PC-3 (cell line): ENCODE measurements at regions not wholly inside any gene's neighbourhood (a gene's known extent, or its start where the extent isn't known, plus 50 kb on each side); places are given as distances from the start of the nearest gene placed in this dataset.

Experiments used
- ATAC-seq: fragments of 200-7000 bp; cut with Tn5 transposase; 2 replicates; pipeline ENCODE4 v1.9.1; 2020; ENCODE audit warnings: mild to moderate bottlenecking, moderate library complexity
- BruUV-seq: library from RNA; stranded (reverse); fragments of 400-500 nt; replicated peaks from 2 replicates; lab custom pipeline; 2021; lab: Mats Ljungman, UMichigan
- CTCF ChIA-PET: fragments of 300-600 bp; sonication (Branson Sonifier 250); formaldehyde crosslinking; loops from one replicate; lab custom pipeline; 2022; ENCODE audit warnings: antibody characterized with exemption; lab: Charles Lee
- POLR2A ChIA-PET: fragments of 300-600 bp; sonication (Branson Sonifier 250); formaldehyde crosslinking; loops from one replicate; lab custom pipeline; 2022; ENCODE audit warnings: antibody characterized with exemption; ENCODE audit not compliant: unreplicated experiment; lab: Charles Lee
- DNase-seq: peaks from one replicate; pipeline ENCODE4 v3.0.0-alpha.2; 2015
- H2AFZ ChIP-seq: fragments of 300-600 bp; sonication (generic); 2 replicates; pipeline ENCODE4 v1.6.0; 2016; ENCODE audit warnings: antibody characterized with exemption, low read length
- H3F3A ChIP-seq: fragments of 300-600 bp; sonication (generic); one replicate; pipeline ENCODE4 v1.6.0; 2017; ENCODE audit warnings: antibody characterized with exemption, low read length, control low read depth, mild to moderate bottlenecking; ENCODE audit not compliant: unreplicated experiment
- H3K27ac ChIP-seq: fragments of 300-600 bp; sonication (generic); 2 replicates; pipeline ENCODE4 v1.5.1; 2016; ENCODE audit warnings: mild to moderate bottlenecking, low read length
- H3K27me3 ChIP-seq: fragments of 300-600 bp; sonication (generic); 2 replicates; pipeline ENCODE4 v1.6.1; 2016; ENCODE audit warnings: low read length, mixed read lengths
- H3K36me3 ChIP-seq: fragments of 300-600 bp; sonication (generic); 2 replicates; pipeline ENCODE4 v1.6.1; 2016; ENCODE audit warnings: low read depth, mixed run types, low read length, mixed read lengths
- H3K4me1 ChIP-seq: fragments of 300-600 bp; sonication (generic); 2 replicates; pipeline ENCODE4 v1.5.1; 2016; ENCODE audit warnings: low read length; ENCODE audit not compliant: insufficient read depth
- H3K4me2 ChIP-seq: fragments of 300-600 bp; sonication (generic); 2 replicates; pipeline ENCODE4 v1.6.0; 2016; ENCODE audit warnings: low read length
- H3K4me3 ChIP-seq: fragments of 300-600 bp; sonication (generic); 2 replicates; pipeline ENCODE4 v1.5.1; 2016; ENCODE audit warnings: mild to moderate bottlenecking, low read length, mixed read lengths
- H3K79me2 ChIP-seq: fragments of 300-600 bp; sonication (generic); 2 replicates; pipeline ENCODE4 v1.6.1; 2017; ENCODE audit warnings: low read length, mixed read lengths
- H3K9ac ChIP-seq: fragments of 300-600 bp; sonication (generic); 2 replicates; pipeline ENCODE4 v1.6.0; 2016; ENCODE audit warnings: mild to moderate bottlenecking, low read length
- H3K9me2 ChIP-seq: fragments of 300-600 bp; sonication (generic); replicated peaks from 2 replicates; pipeline ENCODE4 v1.6.1; 2016; ENCODE audit warnings: mixed run types, low read length, mixed read lengths
- H3K9me3 ChIP-seq: fragments of 300-600 bp; sonication (generic); 2 replicates; pipeline ENCODE4 v1.6.1; 2016; ENCODE audit warnings: low read length, mixed read lengths
- H4K20me1 ChIP-seq: fragments of 300-600 bp; sonication (generic); 2 replicates; pipeline ENCODE4 v1.6.1; 2016; ENCODE audit warnings: low read length, mixed read lengths
- EZH2 ChIP-seq: fragments of 300-600 bp; sonication (generic); IDR thresholded peaks from one replicate; pipeline ENCODE4 v1.6.1; 2017; ENCODE audit warnings: antibody characterized with exemption, mild to moderate bottlenecking, low read length; ENCODE audit not compliant: unreplicated experiment
- EZH2phosphoT487 ChIP-seq: fragments of 300-600 bp; sonication (generic); IDR thresholded peaks from 2 replicates; pipeline ENCODE4 v1.6.1; 2018; ENCODE audit warnings: mild to moderate bottlenecking, antibody characterized with exemption, low read length, borderline replicate concordance
- intact Hi-C: fragments of 100-400 bp; cut with micrococcal nuclease; formaldehyde crosslinking; loops from 2 replicates; pipeline ENCODE4 v1.9.0; 2023
- TF ChIP-seq, protein P1 (sequence below): fragments of 300-600 bp; sonication (generic); conservative IDR thresholded peaks from 2 replicates; pipeline ENCODE4 v1.5.1; 2017; ENCODE audit warnings: antibody characterized with exemption, low read depth, mild to moderate bottlenecking, low read length

DNA sequence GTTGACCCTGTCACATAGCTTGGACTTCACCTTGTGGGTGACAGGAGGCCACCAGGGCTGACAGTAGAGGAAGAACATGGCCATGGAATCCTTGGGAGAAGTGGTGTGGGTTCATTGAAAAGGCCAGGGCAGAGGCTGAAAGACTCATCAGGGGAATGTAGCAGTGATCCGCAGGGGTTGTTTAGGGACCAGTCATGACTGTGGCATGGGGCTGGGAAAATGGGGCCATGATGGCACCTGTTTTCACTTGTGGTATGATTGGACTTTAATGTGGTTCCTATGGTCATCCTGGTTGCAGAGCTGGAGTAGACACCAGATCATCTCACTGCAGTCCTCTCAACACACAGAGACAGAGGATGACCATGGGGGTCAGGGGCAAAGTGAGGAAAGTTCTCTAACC, 66.7 kb upstream of the MYEOV start:
- no peak overlapping the region for H3K27ac ChIP-seq
- no peaks in the 10 kb centered on the region for H3K4me1 ChIP-seq
- no TSS peak for BruUV-seq
- ATAC-seq: no peak
- H3K4me3 ChIP-seq: no peak overlapping the region
- ChIA-PET CTCF (no interaction called here), POLR2A (no interaction called here)
- no peak overlapping the region for H3K4me2 ChIP-seq
- H3K79me2 ChIP-seq: no peaks in the 10 kb centered on the region
- 0 out of 2 replicates have a peak, but pooled peaks cover 7% of the 10 kb centered on the region for H3K9me3 ChIP-seq
- H3K27me3 ChIP-seq: no peaks in the 10 kb centered on the region
- H3K9ac ChIP-seq: no peak overlapping the region
- no peak overlapping the region for H2AFZ ChIP-seq
- no peaks in the 10 kb centered on the region for H4K20me1 ChIP-seq
- H3K36me3 ChIP-seq: no peaks in the 10 kb centered on the region
- H3F3A ChIP-seq: no peaks in the 10 kb centered on the region
- H3K9me2 ChIP-seq: no peaks in the 10 kb centered on the region
- DNase-seq: no peak
- intact Hi-C loops: no loop called here
- TF ChIP-seq, protein P1, sequence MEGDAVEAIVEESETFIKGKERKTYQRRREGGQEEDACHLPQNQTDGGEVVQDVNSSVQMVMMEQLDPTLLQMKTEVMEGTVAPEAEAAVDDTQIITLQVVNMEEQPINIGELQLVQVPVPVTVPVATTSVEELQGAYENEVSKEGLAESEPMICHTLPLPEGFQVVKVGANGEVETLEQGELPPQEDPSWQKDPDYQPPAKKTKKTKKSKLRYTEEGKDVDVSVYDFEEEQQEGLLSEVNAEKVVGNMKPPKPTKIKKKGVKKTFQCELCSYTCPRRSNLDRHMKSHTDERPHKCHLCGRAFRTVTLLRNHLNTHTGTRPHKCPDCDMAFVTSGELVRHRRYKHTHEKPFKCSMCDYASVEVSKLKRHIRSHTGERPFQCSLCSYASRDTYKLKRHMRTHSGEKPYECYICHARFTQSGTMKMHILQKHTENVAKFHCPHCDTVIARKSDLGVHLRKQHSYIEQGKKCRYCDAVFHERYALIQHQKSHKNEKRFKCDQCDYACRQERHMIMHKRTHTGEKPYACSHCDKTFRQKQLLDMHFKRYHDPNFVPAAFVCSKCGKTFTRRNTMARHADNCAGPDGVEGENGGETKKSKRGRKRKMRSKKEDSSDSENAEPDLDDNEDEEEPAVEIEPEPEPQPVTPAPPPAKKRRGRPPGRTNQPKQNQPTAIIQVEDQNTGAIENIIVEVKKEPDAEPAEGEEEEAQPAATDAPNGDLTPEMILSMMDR: no peak
- TF ChIP-seq EZH2 (no peak), EZH2phosphoT487 (no peak)

DNA sequence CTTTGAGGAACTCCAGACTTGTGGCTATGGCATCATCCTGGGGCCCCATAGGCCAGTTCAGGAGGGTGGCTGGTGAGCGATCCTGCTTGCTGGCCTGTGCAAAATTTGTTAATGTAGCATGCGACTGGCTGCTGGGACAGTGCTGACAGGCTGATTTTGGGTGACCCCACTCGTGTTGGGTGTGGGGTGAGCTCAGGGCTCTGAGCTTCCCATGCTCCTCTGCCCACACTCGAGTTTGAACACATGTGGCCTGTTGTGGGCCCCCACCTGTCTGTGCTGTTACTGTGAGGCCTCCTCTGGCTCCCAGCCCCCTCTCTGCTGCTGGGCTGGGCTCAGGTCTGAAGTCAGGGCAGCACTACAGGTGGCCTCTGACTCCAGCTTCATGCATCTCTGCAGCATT, 64.4 kb upstream of the MYEOV start:
- BruUV-seq: no TSS peak
- 0 out of 2 replicates have a peak, but pooled peaks cover 4% of the 10 kb centered on the region for H3K9me3 ChIP-seq
- no peak for TF ChIP-seq EZH2phosphoT487
- TF ChIP-seq, protein P1: no peak
- no peak for TF ChIP-seq EZH2
- no peak overlapping the region for H3K4me2 ChIP-seq
- no peaks in the 10 kb centered on the region for H3K27me3 ChIP-seq
- H2AFZ ChIP-seq: no peak overlapping the region
- intact Hi-C loops: no loop called here
- H3K9me2 ChIP-seq: no peaks in the 10 kb centered on the region
- DNase-seq (no peak), ATAC-seq (no peak)
- H3K27ac ChIP-seq: no peak overlapping the region
- no peaks in the 10 kb centered on the region for H3K79me2 ChIP-seq
- H3K4me1 ChIP-seq: no peaks in the 10 kb centered on the region
- no peaks in the 10 kb centered on the region for H3K36me3 ChIP-seq
- POLR2A ChIA-PET: no interaction called here
- no peaks in the 10 kb centered on the region for H4K20me1 ChIP-seq
- H3F3A ChIP-seq: no peaks in the 10 kb centered on the region
- H3K4me3 ChIP-seq: no peak overlapping the region
- H3K9ac ChIP-seq: no peak overlapping the region
- CTCF ChIA-PET: no interaction called here

DNA sequence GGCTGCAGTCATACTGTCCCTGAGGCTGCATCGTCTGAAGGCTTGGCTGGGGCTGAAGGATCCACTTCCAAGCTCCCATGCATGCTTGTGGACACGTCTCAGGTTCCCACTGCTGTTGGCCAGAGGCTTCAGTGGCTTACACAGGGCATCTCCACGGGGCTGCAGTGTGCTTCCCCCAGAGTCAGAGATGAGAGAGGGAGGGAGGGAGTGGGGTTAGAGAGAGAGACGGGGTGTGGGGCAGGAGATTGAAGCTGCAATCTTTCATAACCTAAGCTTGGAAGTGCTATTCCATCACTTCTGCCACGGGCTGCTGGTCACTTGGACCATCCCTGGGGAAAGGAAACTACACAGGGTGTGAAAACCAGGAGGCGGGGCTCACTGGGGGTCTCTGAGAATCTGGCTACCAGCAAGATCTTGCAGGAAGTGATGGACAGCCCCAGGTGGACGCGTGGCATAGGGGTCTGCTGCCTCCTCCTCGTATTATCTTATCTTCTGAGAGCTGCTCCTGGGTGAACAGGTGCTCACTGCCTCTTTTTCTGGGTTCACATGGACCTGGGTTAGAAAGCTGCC, 63.0 kb upstream of the MYEOV start:
- DNase-seq (no peak), ATAC-seq (no peak)
- H2AFZ ChIP-seq: no peak overlapping the region
- H3K27ac ChIP-seq: no peak overlapping the region
- H3K4me1 ChIP-seq: no peaks in the 10 kb centered on the region
- no peaks in the 10 kb centered on the region for H3K79me2 ChIP-seq
- H3K4me3 ChIP-seq: no peak overlapping the region
- intact Hi-C loops: no loop called here
- H3K36me3 ChIP-seq: no peaks in the 10 kb centered on the region
- no peak overlapping the region for H3K4me2 ChIP-seq
- H3K9me3 ChIP-seq: no peaks in the 10 kb centered on the region
- no peaks in the 10 kb centered on the region for H4K20me1 ChIP-seq
- no peaks in the 10 kb centered on the region for H3K27me3 ChIP-seq
- H3K9me2 ChIP-seq: no peaks in the 10 kb centered on the region
- BruUV-seq: no TSS peak
- ChIA-PET POLR2A (no interaction called here), CTCF (no interaction called here)
- TF ChIP-seq EZH2phosphoT487 (no peak), EZH2 (no peak)
- TF ChIP-seq, protein P1: no peak
- no peak overlapping the region for H3K9ac ChIP-seq
- H3F3A ChIP-seq: no peaks in the 10 kb centered on the region
